GM18508 (cell line): ENCODE measurements at regions not wholly inside any gene's neighbourhood (a gene's known extent, or its start where the extent isn't known, plus 50 kb on each side); places are given as distances from the start of the nearest gene placed in this dataset.

Source experiments
- ATAC-seq: cut with Tn5 transposase; IDR thresholded peaks from one replicate; pipeline ENCODE4 v1.9.1; 2021; ENCODE audit warnings: moderate number of reproducible peaks; ENCODE audit not compliant: insufficient read depth, unreplicated experiment

- ATAC-seq: no peak
These were observed 920.9 kb upstream of the PABPC4L start for GRCh38 chr4:135122457-135122856.

GRCh38 chr4:135120195-135120594, 918.6 kb upstream of the PABPC4L start:
- ATAC-seq: no peak

- no peak for ATAC-seq
These were observed 912.5 kb upstream of the PABPC4L start for GRCh38 chr4:135114079-135114478.

GRCh38 chr4:135098061-135098460, 896.5 kb upstream of the PABPC4L start:
- ATAC-seq: no peak

- ATAC-seq: no peak
These were observed 871.8 kb upstream of the PABPC4L start for GRCh38 chr4:135073389-135073788.

- ATAC-seq: no peak
These were observed 871.0 kb upstream of the PABPC4L start for GRCh38 chr4:135072553-135072952.

GRCh38 chr4:135065366-135065765, 863.8 kb upstream of the PABPC4L start:
- ATAC-seq: no peak

- no peak for ATAC-seq
These were observed 848.6 kb upstream of the PABPC4L start for GRCh38 chr4:135050086-135050717.

- ATAC-seq: no peak
These were observed 831.1 kb upstream of the PABPC4L start for GRCh38 chr4:135032670-135033069.

GRCh38 chr4:135015771-135016170, 814.2 kb upstream of the PABPC4L start:
- ATAC-seq: no peak

- no peak for ATAC-seq
These were observed 805.8 kb upstream of the PABPC4L start for GRCh38 chr4:135007400-135007799.

- no peak for ATAC-seq
These were observed 797.6 kb upstream of the PABPC4L start for GRCh38 chr4:134999169-134999568.

- no peak for ATAC-seq
These were observed 760.4 kb upstream of the PABPC4L start for GRCh38 chr4:134961963-134962362.

GRCh38 chr4:134958862-134959261, 757.3 kb upstream of the PABPC4L start:
- ATAC-seq: no peak

- ATAC-seq: no peak
These were observed 753.5 kb upstream of the PABPC4L start for GRCh38 chr4:134955059-134955458.

- no peak for ATAC-seq
These were observed 751.2 kb upstream of the PABPC4L start for GRCh38 chr4:134952775-134953174.

- no peak for ATAC-seq
These were observed 750.7 kb upstream of the PABPC4L start for GRCh38 chr4:134952305-134952704.

- no peak for ATAC-seq
These were observed 746.6 kb upstream of the PABPC4L start for GRCh38 chr4:134948110-134948642.

GRCh38 chr4:134944115-134944514, 742.5 kb upstream of the PABPC4L start:
- ATAC-seq: no peak

GRCh38 chr4:134936014-134936413, 734.4 kb upstream of the PABPC4L start:
- no peak for ATAC-seq

GRCh38 chr4:134935320-134935719, 733.7 kb upstream of the PABPC4L start:
- ATAC-seq: no peak

GRCh38 chr4:134934036-134934808, 732.6 kb upstream of the PABPC4L start:
- ATAC-seq: no peak
